Activated T-helper 2 cell treated with anti-CD3 and anti-CD28 coated beads, Interferon-gamma antibody, Interleukin-2, Interleukin-4, amounts not matched to agents 10 μg/mL and 5 μg/mL and 100 μg/mL, durations not matched to agents 14 hours and 24 hours and 36 hours (primary cell): ENCODE measurements at regions not wholly inside any gene's neighbourhood (a gene's known extent, or its start where the extent isn't known, plus 50 kb on each side); places are given as distances from the start of the nearest gene placed in this dataset.

ENCODE experiments used
- DNase-seq: peaks from one replicate; pipeline ENCODE4 v3.0.0; 2021; ENCODE audit warnings: low spot score
- H3K27ac Mint-ChIP-seq: one replicate; pipeline ENCODE4 v1.8.0; 2021; ENCODE audit warnings: mixed read lengths
- H3K27me3 Mint-ChIP-seq: one replicate; pipeline ENCODE4 v1.8.0; 2021; ENCODE audit warnings: low read depth, mixed read lengths
- H3K36me3 Mint-ChIP-seq: one replicate; pipeline ENCODE4 v1.8.0; 2021; ENCODE audit warnings: low read depth, mixed read lengths
- H3K4me1 Mint-ChIP-seq: one replicate; pipeline ENCODE4 v1.8.0; 2021; ENCODE audit warnings: low read depth, mixed read lengths
- H3K4me3 Mint-ChIP-seq: one replicate; pipeline ENCODE4 v1.8.0; 2021; ENCODE audit warnings: low read depth, mild to moderate bottlenecking, moderate library complexity, mixed read lengths
- H3K9me3 Mint-ChIP-seq: one replicate; pipeline ENCODE4 v1.8.0; 2021; ENCODE audit warnings: mixed read lengths
- intact Hi-C: fragments of 100-400 bp; cut with micrococcal nuclease; formaldehyde crosslinking; loops from one replicate; pipeline ENCODE4 v1.15.1; 2023

DNA sequence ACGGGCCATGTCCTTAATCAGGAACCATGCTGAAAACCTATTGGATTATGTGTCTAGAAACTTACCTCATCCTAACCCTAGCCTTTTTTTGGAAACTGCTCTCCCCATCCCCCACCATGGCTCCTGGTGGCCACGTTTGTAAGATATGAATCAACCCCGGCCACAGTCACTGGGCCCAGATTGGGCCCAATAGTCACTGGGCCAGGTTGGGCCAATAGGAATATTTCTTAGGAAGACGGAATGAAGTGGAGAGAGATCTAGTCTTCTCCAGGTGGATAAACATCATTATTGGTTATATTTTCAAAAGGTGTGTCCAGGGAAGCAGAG, 468.7 kb downstream of the ARHGEF28 start:
- Mint-ChIP-seq H3K9me3 (peaks cover 10% of the 10 kb centered on the region), H3K4me3 (no peak overlapping the region), H3K27ac (no peak overlapping the region), H3K4me1 (no peaks in the 10 kb centered on the region), H3K36me3 (no peaks in the 10 kb centered on the region), H3K27me3 (peaks cover 4% of the 10 kb centered on the region)
- intact Hi-C loops: no loop called here
- DNase-seq: no peak

DNA sequence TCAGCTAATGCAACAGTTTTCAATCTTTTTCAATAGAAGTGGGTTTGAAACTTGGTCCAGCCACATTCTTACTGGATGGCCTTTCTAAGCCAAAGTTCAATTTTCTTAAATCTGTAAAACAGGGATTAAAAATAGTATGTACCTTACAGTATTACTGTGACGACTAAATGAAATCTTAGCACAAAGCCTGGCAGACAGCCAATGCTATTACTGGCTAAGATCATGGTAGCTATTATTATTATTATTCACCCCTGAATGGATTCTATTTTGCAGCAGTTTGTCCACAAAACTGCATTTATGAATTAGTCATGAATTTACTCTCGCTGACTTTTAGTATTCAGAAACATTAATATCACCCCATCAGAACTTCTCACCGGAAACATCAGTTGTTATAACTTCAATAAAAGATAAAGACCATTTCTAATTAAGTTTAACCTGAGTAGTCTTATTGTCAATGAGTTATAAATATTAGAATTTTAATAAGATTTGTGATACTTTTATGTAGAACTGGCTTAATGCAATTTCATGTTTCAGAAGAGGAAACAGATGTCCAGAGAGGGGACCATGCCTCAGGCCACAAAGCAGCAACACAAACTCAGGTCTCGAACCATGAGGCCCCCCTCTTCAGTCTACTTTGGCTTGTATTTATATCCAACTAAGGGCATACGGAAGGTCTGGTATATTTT, 468.2 kb downstream of the ARHGEF28 start:
- no peak for DNase-seq
- Mint-ChIP-seq H3K36me3 (no peaks in the 10 kb centered on the region), H3K4me1 (no peaks in the 10 kb centered on the region), H3K4me3 (no peak overlapping the region), H3K27ac (no peak overlapping the region), H3K27me3 (peaks cover 4% of the 10 kb centered on the region), H3K9me3 (peaks cover 5% of the 10 kb centered on the region)
- intact Hi-C loops: no loop called here

DNA sequence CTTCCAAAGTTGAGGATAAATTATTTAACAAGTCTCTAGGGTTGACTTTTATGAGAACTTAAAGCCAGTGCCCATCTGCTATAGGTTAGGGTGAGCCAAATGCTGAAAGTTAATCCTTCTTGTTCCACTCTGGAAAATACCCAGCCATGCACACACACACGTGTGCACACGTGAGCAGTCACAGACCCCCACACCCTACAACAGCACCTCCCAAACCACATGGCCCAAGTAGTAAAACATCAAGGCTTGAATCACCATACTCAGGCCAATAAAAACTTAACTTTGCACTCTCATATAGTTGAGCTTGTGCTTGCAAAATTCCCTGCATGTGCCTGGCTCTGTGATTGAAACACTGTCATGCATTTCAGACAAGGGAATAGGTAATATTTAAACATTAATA, 467.6 kb downstream of the ARHGEF28 start:
- H3K4me1 Mint-ChIP-seq: no peaks in the 10 kb centered on the region
- H3K9me3 Mint-ChIP-seq: peaks cover 2% of the 10 kb centered on the region
- H3K36me3 Mint-ChIP-seq: no peaks in the 10 kb centered on the region
- DNase-seq: no peak
- intact Hi-C loops: no loop called here
- H3K27ac Mint-ChIP-seq: no peak overlapping the region
- no peak overlapping the region for H3K4me3 Mint-ChIP-seq
- peaks cover 6% of the 10 kb centered on the region for H3K27me3 Mint-ChIP-seq

DNA sequence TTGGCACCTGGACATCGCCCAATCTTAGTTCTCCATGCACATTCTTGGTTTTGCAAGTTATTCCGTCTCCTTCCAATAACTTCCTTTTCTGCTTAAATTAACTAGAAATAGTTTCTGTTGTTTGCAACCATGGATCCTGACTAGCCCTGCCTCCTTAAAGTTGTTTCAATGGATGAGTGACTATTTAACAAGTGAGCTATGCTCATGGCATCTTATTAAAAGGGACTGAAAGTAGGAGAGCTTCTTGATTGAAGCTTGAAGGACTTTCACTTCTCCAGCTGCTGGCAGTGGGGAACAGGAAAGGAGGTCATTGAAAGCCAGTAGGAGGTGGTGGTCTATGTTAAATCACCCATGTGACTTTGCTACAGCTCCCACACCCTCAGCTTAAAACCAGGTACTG, 466.8 kb downstream of the ARHGEF28 start:
- Mint-ChIP-seq H3K4me1 (no peaks in the 10 kb centered on the region), H3K9me3 (no peaks in the 10 kb centered on the region), H3K4me3 (no peak overlapping the region), H3K27ac (no peak overlapping the region), H3K27me3 (peaks cover 6% of the 10 kb centered on the region), H3K36me3 (no peaks in the 10 kb centered on the region)
- intact Hi-C loops: no loop called here
- no peak for DNase-seq

DNA sequence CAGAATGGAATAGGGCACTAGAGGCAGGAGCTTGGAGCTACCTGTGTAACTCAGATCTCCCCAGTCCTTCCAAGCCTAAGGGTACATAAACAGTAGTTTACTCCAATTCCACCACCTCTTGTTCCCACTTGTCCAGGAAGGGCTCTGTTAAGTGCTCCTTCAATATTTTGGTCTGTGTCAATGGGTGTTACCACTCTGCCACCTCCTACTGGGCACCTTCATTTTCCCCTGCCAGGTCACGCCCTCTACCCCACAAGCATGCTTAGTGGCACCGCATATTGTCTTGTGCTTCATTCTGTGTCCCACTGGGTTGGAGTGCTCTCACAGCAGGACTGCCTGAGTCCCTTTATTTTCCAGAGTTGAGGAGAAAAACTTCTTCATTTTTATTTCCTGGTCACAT, 459.8 kb downstream of the ARHGEF28 start:
- Mint-ChIP-seq H3K4me1 (peaks cover 3% of the 10 kb centered on the region), H3K27me3 (peaks cover 9% of the 10 kb centered on the region), H3K27ac (no peak overlapping the region), H3K4me3 (no peak overlapping the region), H3K9me3 (no peaks in the 10 kb centered on the region), H3K36me3 (no peaks in the 10 kb centered on the region)
- intact Hi-C loops: no loop called here
- no peak for DNase-seq

DNA sequence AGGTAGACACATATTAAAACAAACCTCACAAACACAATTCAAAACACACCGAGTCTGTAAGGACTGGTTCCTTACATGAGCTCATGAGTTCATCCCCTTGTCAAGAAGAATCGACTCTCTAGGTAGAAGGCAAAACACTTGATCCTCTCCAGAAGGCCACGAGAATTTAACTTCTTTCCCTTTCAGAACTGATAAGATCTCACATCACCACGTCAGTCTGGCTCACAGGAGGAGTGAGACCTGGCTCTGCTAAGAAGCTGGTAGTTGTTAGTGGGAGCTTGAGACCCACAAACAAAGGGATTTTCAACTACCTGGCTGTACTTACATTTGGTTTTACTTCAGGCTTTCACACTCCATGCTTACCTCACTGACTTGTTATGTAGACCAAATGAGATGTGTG, 459.2 kb downstream of the ARHGEF28 start:
- DNase-seq: no peak
- Mint-ChIP-seq H3K36me3 (no peaks in the 10 kb centered on the region), H3K4me1 (peaks cover 3% of the 10 kb centered on the region), H3K4me3 (no peak overlapping the region), H3K27ac (no peak overlapping the region), H3K27me3 (peaks cover 9% of the 10 kb centered on the region), H3K9me3 (no peaks in the 10 kb centered on the region)
- intact Hi-C loops: no loop called here

DNA sequence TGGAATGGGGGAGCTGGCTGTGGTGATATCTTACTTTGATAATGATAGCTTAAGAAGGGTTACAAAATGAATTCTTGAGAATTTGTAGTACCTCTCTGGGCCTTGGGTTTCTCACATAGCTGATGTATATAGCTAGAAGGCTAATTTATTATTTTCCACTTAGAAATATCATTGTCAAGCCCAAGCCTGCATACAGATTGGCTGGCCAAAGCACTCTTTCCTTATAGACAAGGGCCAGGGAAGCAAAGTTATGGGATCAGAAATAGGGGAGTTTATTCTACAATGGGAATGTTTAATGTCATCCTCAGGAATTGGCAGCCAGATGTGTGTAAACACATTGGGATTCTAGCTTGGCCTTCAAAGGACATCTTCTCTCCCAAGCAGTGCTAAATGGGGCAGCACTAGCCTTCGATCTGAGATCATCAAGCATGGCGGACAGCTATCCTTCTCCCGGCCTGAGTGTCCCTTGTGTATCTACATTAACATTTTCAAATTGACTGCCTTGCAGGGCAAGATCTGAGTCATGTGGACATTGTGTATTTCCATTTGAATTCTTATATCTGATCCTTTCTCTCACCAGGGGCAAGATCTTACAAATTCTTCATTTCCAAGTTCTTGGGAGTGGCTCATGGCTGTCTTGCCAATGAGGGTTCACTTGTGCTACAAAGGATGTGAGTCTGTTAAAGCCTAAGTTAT, 457.2 kb downstream of the ARHGEF28 start:
- no peak for DNase-seq
- no peak overlapping the region for H3K27ac Mint-ChIP-seq
- H3K4me3 Mint-ChIP-seq: no peak overlapping the region
- H3K9me3 Mint-ChIP-seq: no peaks in the 10 kb centered on the region
- peaks cover 7% of the 10 kb centered on the region for H3K27me3 Mint-ChIP-seq
- H3K36me3 Mint-ChIP-seq: no peaks in the 10 kb centered on the region
- peaks cover 3% of the 10 kb centered on the region for H3K4me1 Mint-ChIP-seq
- intact Hi-C loops: no loop called here

DNA sequence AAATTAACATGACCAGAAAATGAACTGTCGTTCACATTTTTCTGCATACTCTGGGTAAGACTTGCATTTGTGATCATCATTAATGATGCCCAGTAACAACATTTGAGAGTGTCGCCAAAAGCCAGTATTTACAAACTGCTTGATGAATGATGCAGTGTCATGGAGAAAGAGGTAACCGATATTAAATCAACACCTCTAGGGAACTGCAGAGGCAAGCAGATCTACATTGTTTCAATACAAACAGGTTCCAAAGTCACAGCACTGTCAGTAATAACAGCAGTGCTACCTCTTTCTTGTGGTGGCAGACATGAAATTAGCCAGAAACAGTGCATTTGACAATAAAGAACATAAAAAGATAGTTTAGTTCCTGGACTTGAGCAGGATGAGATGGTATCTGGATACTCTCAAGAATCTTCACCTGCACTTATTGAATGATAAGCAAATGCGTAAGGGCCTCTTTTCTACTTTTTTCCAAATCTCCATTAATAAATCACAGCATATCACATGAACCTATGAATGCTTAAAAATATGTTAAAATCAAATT, 456.6 kb downstream of the ARHGEF28 start:
- H3K9me3 Mint-ChIP-seq: no peaks in the 10 kb centered on the region
- DNase-seq: no peak
- peaks cover 8% of the 10 kb centered on the region for H3K27me3 Mint-ChIP-seq
- no peaks in the 10 kb centered on the region for H3K36me3 Mint-ChIP-seq
- H3K27ac Mint-ChIP-seq: no peak overlapping the region
- peaks cover 3% of the 10 kb centered on the region for H3K4me1 Mint-ChIP-seq
- intact Hi-C loops: no loop called here
- no peak overlapping the region for H3K4me3 Mint-ChIP-seq

DNA sequence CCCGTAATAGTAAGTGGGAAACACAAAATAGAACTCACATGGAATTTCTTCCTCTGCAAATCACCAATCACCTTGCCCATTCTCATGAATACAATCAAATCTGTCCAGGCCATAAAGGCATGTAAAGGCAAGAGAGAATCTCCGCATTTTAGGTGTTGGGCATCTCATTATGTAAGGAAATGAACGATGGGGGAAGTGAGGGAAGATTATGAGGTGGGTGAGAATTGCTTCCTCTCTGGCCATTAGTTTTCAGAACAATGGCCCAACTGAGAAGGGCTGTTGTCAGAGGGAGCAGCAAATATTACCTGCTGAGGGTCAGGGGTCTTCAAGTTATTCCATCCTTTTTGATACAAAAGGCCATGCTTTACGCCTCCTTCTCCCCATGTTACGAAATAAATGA, 455.1 kb downstream of the ARHGEF28 start:
- no peaks in the 10 kb centered on the region for H3K36me3 Mint-ChIP-seq
- intact Hi-C loops: no loop called here
- no peak overlapping the region for H3K4me3 Mint-ChIP-seq
- peaks cover 3% of the 10 kb centered on the region for H3K4me1 Mint-ChIP-seq
- H3K9me3 Mint-ChIP-seq: no peaks in the 10 kb centered on the region
- H3K27ac Mint-ChIP-seq: no peak overlapping the region
- H3K27me3 Mint-ChIP-seq: peaks cover 15% of the 10 kb centered on the region
- DNase-seq: no peak

DNA sequence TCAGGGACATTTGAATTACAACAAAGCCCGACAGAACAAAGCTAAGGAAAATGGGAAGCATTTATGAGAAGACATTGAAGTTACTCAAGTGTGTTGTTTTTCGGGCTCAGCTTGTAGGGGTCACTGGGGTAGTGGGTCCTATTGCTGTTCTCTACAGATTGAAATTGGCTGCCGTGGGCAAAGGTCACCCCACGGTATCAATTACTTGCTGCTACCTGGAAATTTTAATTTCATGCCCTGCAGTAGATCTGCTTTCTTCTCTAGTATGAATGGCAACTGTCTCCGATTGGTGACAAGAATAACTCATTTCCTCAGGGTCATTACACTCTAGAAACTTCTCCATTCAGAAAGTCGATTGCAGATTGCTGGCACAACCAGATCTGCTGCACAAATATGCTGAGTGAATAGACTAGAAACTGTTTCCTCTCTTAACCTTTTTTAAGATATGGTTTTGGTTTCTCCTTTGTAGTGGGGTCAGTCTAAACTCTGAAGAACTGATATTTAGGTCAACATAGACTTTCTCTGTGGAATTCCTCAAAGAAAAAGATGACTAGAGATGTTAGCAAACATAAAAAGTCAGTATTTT, 454.1 kb downstream of the ARHGEF28 start:
- no peaks in the 10 kb centered on the region for H3K9me3 Mint-ChIP-seq
- peaks cover under 1% of the 10 kb centered on the region for H3K4me1 Mint-ChIP-seq
- peaks cover 18% of the 10 kb centered on the region for H3K27me3 Mint-ChIP-seq
- H3K36me3 Mint-ChIP-seq: no peaks in the 10 kb centered on the region
- no peak overlapping the region for H3K27ac Mint-ChIP-seq
- DNase-seq: no peak
- intact Hi-C loops: no loop called here
- no peak overlapping the region for H3K4me3 Mint-ChIP-seq

DNA sequence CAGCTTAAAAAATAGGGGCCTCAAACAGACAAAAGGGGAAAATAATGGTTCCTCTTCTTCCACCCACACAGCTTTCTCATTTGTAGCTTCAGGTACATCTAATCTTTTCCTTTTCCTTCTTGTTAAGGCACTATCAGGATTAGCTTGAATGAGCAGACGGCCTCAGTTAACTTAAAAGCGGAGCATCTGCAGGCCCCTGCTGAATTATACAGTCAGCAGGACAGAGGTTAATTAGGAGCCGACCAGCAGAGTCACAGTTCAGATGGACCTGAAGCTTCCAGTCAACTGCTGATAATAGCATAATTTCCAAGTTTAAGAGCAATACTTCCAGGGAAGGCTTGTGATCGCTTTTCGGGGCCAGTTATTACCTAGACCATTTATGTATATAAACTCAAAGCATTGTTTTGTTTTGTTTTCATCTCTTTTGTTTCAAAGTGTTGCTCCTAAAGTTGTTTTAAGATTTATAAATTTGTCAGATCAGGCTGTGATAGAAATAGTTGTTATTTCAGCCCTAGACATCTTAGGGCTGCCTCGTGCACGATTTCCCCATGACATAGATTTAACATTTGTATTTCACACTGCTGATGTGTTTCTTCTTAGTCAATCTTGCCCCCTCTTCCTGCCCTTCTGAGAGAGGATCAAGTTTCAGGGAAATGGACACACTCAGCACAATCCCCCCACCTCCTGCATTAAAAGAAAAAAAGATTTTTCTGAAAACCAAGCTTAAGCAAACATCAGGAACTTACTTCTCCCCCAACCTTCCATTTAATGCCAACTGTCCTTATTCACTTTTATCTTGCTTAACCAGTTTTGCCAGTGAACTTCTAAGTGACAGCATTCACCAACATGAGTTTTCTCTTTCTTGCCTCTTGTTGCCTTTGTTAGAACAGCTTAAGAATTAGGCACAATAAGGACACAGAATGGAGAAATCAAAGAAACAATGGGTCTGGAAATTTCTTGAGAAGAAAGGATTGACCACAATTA, 449.8 kb downstream of the ARHGEF28 start:
- intact Hi-C loops: no loop called here
- Mint-ChIP-seq H3K27me3 (peaks cover 15% of the 10 kb centered on the region), H3K36me3 (no peaks in the 10 kb centered on the region), H3K27ac (no peak overlapping the region), H3K9me3 (no peaks in the 10 kb centered on the region), H3K4me1 (no peaks in the 10 kb centered on the region), H3K4me3 (no peak overlapping the region)
- DNase-seq: no peak

DNA sequence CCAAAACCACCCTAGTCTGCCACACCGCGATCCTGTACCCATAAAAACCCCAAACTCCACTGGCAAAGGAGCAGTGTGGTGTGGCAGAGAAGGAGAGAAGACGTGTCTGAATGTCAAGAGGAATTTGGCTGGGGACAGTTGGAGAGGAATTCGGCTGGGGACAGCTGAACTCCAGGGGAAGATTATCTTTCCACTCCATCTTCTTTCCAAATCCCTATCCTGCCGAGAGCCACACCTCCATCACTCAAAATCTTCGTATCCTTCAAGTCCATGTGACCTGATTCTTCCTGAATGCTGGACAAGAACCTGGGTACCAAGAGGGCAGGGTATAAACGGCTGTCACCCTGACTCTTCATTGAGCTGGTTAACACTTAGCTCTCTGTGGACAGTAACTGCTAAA, 448.1 kb downstream of the ARHGEF28 start:
- H3K9me3 Mint-ChIP-seq: no peaks in the 10 kb centered on the region
- H3K27ac Mint-ChIP-seq: no peak overlapping the region
- no peak for DNase-seq
- intact Hi-C loops: no loop called here
- peaks cover 15% of the 10 kb centered on the region for H3K27me3 Mint-ChIP-seq
- H3K4me1 Mint-ChIP-seq: no peaks in the 10 kb centered on the region
- H3K4me3 Mint-ChIP-seq: no peak overlapping the region
- H3K36me3 Mint-ChIP-seq: no peaks in the 10 kb centered on the region
